NB4 (cell line): ENCODE measurements at regions not wholly inside any gene's neighbourhood (a gene's known extent, or its start where the extent isn't known, plus 50 kb on each side); places are given as distances from the start of the nearest gene placed in this dataset.

ENCODE experiments used
- POLR2A ChIP-seq: IDR thresholded peaks from 2 replicates; pipeline ENCODE4 v1.6.1; 2011; ENCODE audit warnings: mild to moderate bottlenecking; ENCODE audit not compliant: insufficient read length; ENCODE audit errors: extremely low read depth
- TF ChIP-seq, protein P1 (sequence below): IDR thresholded peaks from one replicate; pipeline ENCODE4 v1.5.1; 2012; ENCODE audit warnings: low read depth, low read length
- TF ChIP-seq, protein P2 (sequence below): IDR thresholded peaks from 2 replicates; pipeline ENCODE4 v1.6.1; 2011; ENCODE audit warnings: low read depth, low read length

- TF ChIP-seq, protein P1, sequence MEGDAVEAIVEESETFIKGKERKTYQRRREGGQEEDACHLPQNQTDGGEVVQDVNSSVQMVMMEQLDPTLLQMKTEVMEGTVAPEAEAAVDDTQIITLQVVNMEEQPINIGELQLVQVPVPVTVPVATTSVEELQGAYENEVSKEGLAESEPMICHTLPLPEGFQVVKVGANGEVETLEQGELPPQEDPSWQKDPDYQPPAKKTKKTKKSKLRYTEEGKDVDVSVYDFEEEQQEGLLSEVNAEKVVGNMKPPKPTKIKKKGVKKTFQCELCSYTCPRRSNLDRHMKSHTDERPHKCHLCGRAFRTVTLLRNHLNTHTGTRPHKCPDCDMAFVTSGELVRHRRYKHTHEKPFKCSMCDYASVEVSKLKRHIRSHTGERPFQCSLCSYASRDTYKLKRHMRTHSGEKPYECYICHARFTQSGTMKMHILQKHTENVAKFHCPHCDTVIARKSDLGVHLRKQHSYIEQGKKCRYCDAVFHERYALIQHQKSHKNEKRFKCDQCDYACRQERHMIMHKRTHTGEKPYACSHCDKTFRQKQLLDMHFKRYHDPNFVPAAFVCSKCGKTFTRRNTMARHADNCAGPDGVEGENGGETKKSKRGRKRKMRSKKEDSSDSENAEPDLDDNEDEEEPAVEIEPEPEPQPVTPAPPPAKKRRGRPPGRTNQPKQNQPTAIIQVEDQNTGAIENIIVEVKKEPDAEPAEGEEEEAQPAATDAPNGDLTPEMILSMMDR: no peak
- TF ChIP-seq POLR2A: no peak
- TF ChIP-seq, protein P2, sequence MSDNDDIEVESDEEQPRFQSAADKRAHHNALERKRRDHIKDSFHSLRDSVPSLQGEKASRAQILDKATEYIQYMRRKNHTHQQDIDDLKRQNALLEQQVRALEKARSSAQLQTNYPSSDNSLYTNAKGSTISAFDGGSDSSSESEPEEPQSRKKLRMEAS: no peak
Measured at GRCh38 chr10:78449554-78449953, 415.9 kb downstream of the RPS24 start.
